B cell (primary cell): ENCODE measurements at regions not wholly inside any gene's neighbourhood (a gene's known extent, or its start where the extent isn't known, plus 50 kb on each side); places are given as distances from the start of the nearest gene placed in this dataset.
"Not testable (repeated sequence)": the region's sequence is repeated elsewhere in the genome, so short reads cannot be mapped to it uniquely, and the experiment has no call there.

Source experiments
- ATAC-seq: fragments of 200-7000 bp; cut with Tn5 transposase; one replicate; pipeline ENCODE4 v1.10.0; 2021; ENCODE audit warnings: low read depth, mild to moderate bottlenecking, moderate number of reproducible peaks, moderate library complexity
- CTCF ChIA-PET: fragments of 350-600 bp; sonication (Branson Sonifier 250); formaldehyde crosslinking; loops from one replicate; lab custom pipeline; 2021; ENCODE audit warnings: antibody characterized with exemption, inconsistent platforms; lab: Charles Lee
- POLR2A ChIA-PET: fragments of 350-600 bp; sonication (Branson Sonifier 250); formaldehyde crosslinking; loops from one replicate; lab custom pipeline; 2021; ENCODE audit warnings: antibody characterized with exemption; lab: Charles Lee
- DNase-seq: peaks from one replicate; pipeline ENCODE4 v3.0.0; 2013
- H2AFZ ChIP-seq: 2 replicates; pipeline ENCODE4 v1.6.1; 2012; ENCODE audit warnings: mild to moderate bottlenecking, low read depth, low read length; ENCODE audit not compliant: insufficient read depth, poor library complexity, severe bottlenecking
- H3K27ac ChIP-seq, 2 donors: 1 replicate in 1 of 2; 2 replicates in 1 of 2; pipeline ENCODE4 v1.5.1; 2012 to 2013; ENCODE audit warnings: low read length in 2 of 2, mild to moderate bottlenecking in 2 of 2, moderate library complexity in 1 of 2
- H3K27me3 ChIP-seq, 4 experiments: fragments of 200-600 bp in 1 of 4; sonication (generic) in 1 of 4; replicated peaks in 1 of 4; 1 replicate in 2 of 4; 2 replicates in 2 of 4; pipeline versions ENCODE4 v1.6.1 to v1.7.0; 2013 to 2016; ENCODE audit warnings: low read length in 3 of 4, mild to moderate bottlenecking in 2 of 4, mixed read lengths in 1 of 4, moderate library complexity in 1 of 4; ENCODE audit not compliant: insufficient read depth in 4 of 4, control insufficient read depth in 3 of 4; ENCODE audit errors: control extremely low read depth in 1 of 4
- H3K36me3 ChIP-seq, 2 experiments: replicated peaks in 1 of 2; 1 replicate in 1 of 2; 2 replicates in 1 of 2; pipeline versions ENCODE4 v1.6.1 to v1.7.1; 2013; ENCODE audit warnings: low read length in 1 of 2; ENCODE audit not compliant: insufficient read depth in 2 of 2, control insufficient read depth in 1 of 2; ENCODE audit errors: control extremely low read depth in 1 of 2, extremely low read depth in 1 of 2
- H3K4me1 ChIP-seq, 2 donors: fragments of 200-600 bp in 1 of 2; sonication (generic) in 1 of 2; 1 replicate in 1 of 2; 2 replicates in 1 of 2; pipeline versions ENCODE4 v1.5.1 to v1.6.1; 2013 to 2017; ENCODE audit warnings: low read length in 2 of 2; ENCODE audit not compliant: control insufficient read depth in 2 of 2, insufficient read depth in 2 of 2
- H3K4me2 ChIP-seq: replicated peaks from 2 replicates; pipeline ENCODE3; 2012; ENCODE audit warnings: mild to moderate bottlenecking, low read depth, low read length; ENCODE audit not compliant: poor library complexity, severe bottlenecking
- H3K4me3 ChIP-seq, 5 experiments: fragments of 200-600 bp in 1 of 5; sonication (generic) in 1 of 5; 1 replicate in 3 of 5; 2 replicates in 2 of 5; pipeline versions ENCODE4 v1.5.1 to v1.7.0; 2011 to 2016; ENCODE audit warnings: low read length in 4 of 5, mild to moderate bottlenecking in 4 of 5, low read depth in 2 of 5, control low read depth in 1 of 5, moderate library complexity in 1 of 5; ENCODE audit not compliant: insufficient read depth in 1 of 5; ENCODE audit errors: control extremely low read depth in 1 of 5, extremely low read depth in 1 of 5
- H3K79me2 ChIP-seq: fragments of 200-600 bp; sonication (generic); one replicate; pipeline ENCODE4 v1.6.0; 2016; ENCODE audit warnings: low read length; ENCODE audit not compliant: control insufficient read depth, insufficient read depth
- H3K9ac ChIP-seq: fragments of 200-600 bp; sonication (generic); 2 replicates; pipeline ENCODE4 v1.6.1; 2017; ENCODE audit warnings: mild to moderate bottlenecking, low read length, moderate library complexity
- H3K9me3 ChIP-seq, 3 donors: one replicate each; pipeline versions ENCODE4 v1.6.1 to v1.7.1; 2013; ENCODE audit warnings: low read length in 2 of 3; ENCODE audit not compliant: control insufficient read depth in 2 of 3, insufficient read depth in 1 of 3; ENCODE audit errors: control extremely low read depth in 1 of 3
- H4K20me1 ChIP-seq: 2 replicates; pipeline ENCODE4 v1.6.0; 2012; ENCODE audit warnings: mild to moderate bottlenecking, low read length; ENCODE audit not compliant: insufficient read depth, control insufficient read depth, poor library complexity, severe bottlenecking
- H3K27ac Mint-ChIP-seq: one replicate; pipeline ENCODE4 v1.8.0; 2021; ENCODE audit warnings: mixed read lengths
- H3K27me3 Mint-ChIP-seq: one replicate; pipeline ENCODE4 v1.8.0; 2021; ENCODE audit warnings: mixed read lengths
- H3K4me1 Mint-ChIP-seq: one replicate; pipeline ENCODE4 v1.8.0; 2021; ENCODE audit warnings: mixed read lengths
- H3K4me3 Mint-ChIP-seq: one replicate; pipeline ENCODE4 v1.8.0; 2021; ENCODE audit warnings: mixed read lengths
- H3K9me3 Mint-ChIP-seq: one replicate; pipeline ENCODE4 v1.8.0; 2022; ENCODE audit warnings: mixed read lengths; ENCODE audit not compliant: insufficient read depth
- EZH2 ChIP-seq: IDR thresholded peaks from 2 replicates; pipeline ENCODE4 v1.6.1; 2012; ENCODE audit warnings: borderline replicate concordance, low read depth, mild to moderate bottlenecking, moderate library complexity, low read length; ENCODE audit not compliant: insufficient read depth, poor library complexity, severe bottlenecking
- WGBS: methylation state at CpG from one replicate; pipeline ENCODE4 v1.1.5; 2013; ENCODE audit warnings: missing lambda C conversion rate; ENCODE audit not compliant: insufficient coverage; 5-methylcytosine and 5-hydroxymethylcytosine counted together
- intact Hi-C: fragments of 100-400 bp; cut with micrococcal nuclease; formaldehyde crosslinking; loops from one replicate; pipeline ENCODE4 v1.10.0; 2022
- TF ChIP-seq, protein P1 (sequence below): fragments of 200-600 bp; IDR thresholded peaks from one replicate; pipeline ENCODE4 v1.8.0; 2022; ENCODE audit warnings: antibody characterized with exemption, mild to moderate bottlenecking

DNA sequence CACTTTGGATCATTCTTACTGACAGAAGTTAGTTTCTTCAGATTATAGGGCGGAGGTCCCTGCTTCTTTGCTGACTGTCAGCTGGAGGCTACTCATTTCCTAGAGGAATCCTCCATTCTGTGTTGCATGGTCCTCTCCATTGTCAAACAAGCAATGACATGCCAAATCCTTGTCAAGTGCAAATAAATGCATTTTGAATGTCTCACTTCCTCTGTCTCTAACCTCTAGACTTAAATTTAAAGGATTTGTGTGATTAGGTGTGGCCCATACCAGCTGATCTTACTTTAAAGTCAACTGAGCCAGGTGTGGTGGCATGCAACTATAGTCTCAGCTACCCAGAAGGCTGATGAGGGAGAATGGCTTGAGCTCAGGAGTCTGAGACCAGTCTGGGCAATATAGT lies 458.4 kb upstream of the CCDC179 start:
- ATAC-seq (no peak), DNase-seq (no peak)
- Mint-ChIP-seq H3K9me3 (peaks cover under 1% of the 10 kb centered on the region), H3K27ac (no peak overlapping the region), H3K4me1 (no peaks in the 10 kb centered on the region), H3K4me3 (no peak overlapping the region), H3K27me3 (no peaks in the 10 kb centered on the region)
- Histone ChIP-seq H3K36me3 (no peaks in the 10 kb centered on the region), H3K79me2 (no peaks in the 10 kb centered on the region), H3K9ac (no peak overlapping the region), H4K20me1 (no peaks in the 10 kb centered on the region), H2AFZ (no peak overlapping the region), H3K4me3 (no peak overlapping the region), H3K27ac (no peak overlapping the region), H3K4me2 (no peak overlapping the region), H3K27me3 (no peaks in the 10 kb centered on the region), H3K9me3 (peaks cover 0 to 7% (median 0%) of the 10 kb centered on the region in 3 donors), H3K4me1 (no peaks in the 10 kb centered on the region)
- CTCF ChIA-PET = no interaction called here
- TF ChIP-seq EZH2 = no peak
- TF ChIP-seq, protein P1, sequence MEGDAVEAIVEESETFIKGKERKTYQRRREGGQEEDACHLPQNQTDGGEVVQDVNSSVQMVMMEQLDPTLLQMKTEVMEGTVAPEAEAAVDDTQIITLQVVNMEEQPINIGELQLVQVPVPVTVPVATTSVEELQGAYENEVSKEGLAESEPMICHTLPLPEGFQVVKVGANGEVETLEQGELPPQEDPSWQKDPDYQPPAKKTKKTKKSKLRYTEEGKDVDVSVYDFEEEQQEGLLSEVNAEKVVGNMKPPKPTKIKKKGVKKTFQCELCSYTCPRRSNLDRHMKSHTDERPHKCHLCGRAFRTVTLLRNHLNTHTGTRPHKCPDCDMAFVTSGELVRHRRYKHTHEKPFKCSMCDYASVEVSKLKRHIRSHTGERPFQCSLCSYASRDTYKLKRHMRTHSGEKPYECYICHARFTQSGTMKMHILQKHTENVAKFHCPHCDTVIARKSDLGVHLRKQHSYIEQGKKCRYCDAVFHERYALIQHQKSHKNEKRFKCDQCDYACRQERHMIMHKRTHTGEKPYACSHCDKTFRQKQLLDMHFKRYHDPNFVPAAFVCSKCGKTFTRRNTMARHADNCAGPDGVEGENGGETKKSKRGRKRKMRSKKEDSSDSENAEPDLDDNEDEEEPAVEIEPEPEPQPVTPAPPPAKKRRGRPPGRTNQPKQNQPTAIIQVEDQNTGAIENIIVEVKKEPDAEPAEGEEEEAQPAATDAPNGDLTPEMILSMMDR = no peak
- POLR2A ChIA-PET = no interaction called here
- intact Hi-C loops = no loop called here
- 83% methylated on average over 1 of the region's 1 CpG for WGBS

DNA sequence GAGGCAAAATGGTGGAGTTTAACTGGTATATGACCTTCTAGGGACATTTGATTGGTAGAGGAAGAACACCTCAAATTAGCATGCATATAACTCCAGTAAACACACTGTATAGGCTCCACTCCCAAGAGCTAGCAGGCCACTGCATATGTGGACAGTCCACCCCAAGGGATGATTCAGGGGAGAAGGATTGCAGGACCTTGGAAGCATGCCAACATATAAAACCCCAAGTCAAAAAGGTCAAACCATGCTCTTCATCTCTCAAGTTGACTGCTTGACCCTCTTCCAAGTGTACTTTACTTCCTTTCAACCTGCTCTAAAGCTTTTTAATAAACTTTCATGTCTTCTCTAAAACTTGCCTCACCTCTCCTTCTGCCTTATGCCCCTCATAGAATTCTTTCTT lies 459.9 kb upstream of the CCDC179 start:
- no peak overlapping the region for H3K9ac ChIP-seq
- no peaks in the 10 kb centered on the region for H3K27me3 ChIP-seq
- H3K4me1 ChIP-seq = no peaks in the 10 kb centered on the region
- Mint-ChIP-seq H3K4me1 (no peaks in the 10 kb centered on the region), H3K27ac (no peak overlapping the region), H3K27me3 (no peaks in the 10 kb centered on the region), H3K4me3 (no peak overlapping the region), H3K9me3 (peaks cover 2% of the 10 kb centered on the region)
- H3K79me2 ChIP-seq = no peaks in the 10 kb centered on the region
- no peaks in the 10 kb centered on the region for H4K20me1 ChIP-seq
- no peak for ATAC-seq
- intact Hi-C loops = no loop called here
- DNase-seq = no peak
- H3K27ac ChIP-seq = no peak overlapping the region
- ChIA-PET POLR2A (no interaction called here), CTCF (no interaction called here)
- no peaks in the 10 kb centered on the region for H3K36me3 ChIP-seq
- no peak overlapping the region for H3K4me2 ChIP-seq
- H3K4me3 ChIP-seq = no peak overlapping the region
- no peak for TF ChIP-seq EZH2
- H3K9me3 ChIP-seq = peaks cover 0 to 7% (median 0%) of the 10 kb centered on the region in 3 donors
- no peak overlapping the region for H2AFZ ChIP-seq

DNA sequence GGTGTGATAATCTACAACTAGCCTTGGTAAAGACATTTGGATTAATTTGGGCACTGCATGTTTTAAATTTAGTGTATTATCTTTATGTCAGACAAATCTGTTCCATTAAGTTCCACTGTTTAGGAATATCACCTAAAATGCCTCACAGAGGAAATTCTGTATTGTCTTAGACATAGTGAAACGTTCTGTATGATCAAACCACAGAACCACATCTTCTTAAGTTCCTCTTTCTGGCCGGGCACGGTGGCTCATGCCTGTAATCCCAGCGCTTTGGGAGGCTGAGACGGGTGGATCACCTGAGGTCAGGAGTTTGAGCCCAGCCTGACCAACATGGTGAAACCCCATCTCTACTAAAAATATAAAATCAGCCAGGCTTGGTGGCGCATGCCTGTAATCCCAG lies 475.3 kb upstream of the CCDC179 start:
- ATAC-seq, H3K9me3 Mint-ChIP-seq, DNase-seq, H3K4me3 ChIP-seq, H3K4me2 ChIP-seq, CTCF ChIA-PET, H3K79me2 ChIP-seq, H3K27me3 Mint-ChIP-seq, H2AFZ ChIP-seq, H3K27ac ChIP-seq, H3K4me1 Mint-ChIP-seq, H3K9ac ChIP-seq, H3K9me3 ChIP-seq, H3K27ac Mint-ChIP-seq, H3K4me3 Mint-ChIP-seq, intact Hi-C loops, H4K20me1 ChIP-seq, POLR2A ChIA-PET, H3K36me3 ChIP-seq, H3K4me1 ChIP-seq, H3K27me3 ChIP-seq: not testable (repeated sequence)
- 15% methylated on average over 6 of the region's 6 CpGs for WGBS
